ENCODE measurements at regions not wholly inside any gene's neighbourhood (a gene's known extent, or its start where the extent isn't known, plus 50 kb on each side); places are given as distances from the start of the nearest gene placed in this dataset.

DNA sequence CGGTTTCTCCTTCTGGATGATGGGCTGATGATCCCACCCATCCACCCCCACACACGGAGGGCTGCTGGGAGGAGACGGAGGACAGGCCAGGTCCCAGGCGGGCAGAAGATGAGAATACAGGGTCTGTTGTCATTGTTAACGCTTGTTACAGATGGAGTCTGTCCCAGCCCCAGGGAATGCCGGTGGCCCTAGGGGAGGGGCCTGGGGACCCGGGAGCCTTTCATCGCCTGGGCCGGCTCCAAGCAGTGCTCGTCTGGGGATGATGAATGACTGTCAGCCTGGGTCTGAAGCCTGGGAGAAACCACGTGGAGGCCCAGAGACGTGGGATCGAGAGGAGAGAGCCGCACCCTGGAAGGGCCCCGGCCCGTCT is 69.2 kb downstream of the UNCX start:
- TF ChIP-seq, protein P1, sequence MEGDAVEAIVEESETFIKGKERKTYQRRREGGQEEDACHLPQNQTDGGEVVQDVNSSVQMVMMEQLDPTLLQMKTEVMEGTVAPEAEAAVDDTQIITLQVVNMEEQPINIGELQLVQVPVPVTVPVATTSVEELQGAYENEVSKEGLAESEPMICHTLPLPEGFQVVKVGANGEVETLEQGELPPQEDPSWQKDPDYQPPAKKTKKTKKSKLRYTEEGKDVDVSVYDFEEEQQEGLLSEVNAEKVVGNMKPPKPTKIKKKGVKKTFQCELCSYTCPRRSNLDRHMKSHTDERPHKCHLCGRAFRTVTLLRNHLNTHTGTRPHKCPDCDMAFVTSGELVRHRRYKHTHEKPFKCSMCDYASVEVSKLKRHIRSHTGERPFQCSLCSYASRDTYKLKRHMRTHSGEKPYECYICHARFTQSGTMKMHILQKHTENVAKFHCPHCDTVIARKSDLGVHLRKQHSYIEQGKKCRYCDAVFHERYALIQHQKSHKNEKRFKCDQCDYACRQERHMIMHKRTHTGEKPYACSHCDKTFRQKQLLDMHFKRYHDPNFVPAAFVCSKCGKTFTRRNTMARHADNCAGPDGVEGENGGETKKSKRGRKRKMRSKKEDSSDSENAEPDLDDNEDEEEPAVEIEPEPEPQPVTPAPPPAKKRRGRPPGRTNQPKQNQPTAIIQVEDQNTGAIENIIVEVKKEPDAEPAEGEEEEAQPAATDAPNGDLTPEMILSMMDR (tag by site-specific recombination; IDR thresholded peaks at IDR 0.05): no peak
- no peak for TF ChIP-seq ZNF76 (tag by site-specific recombination; IDR thresholded peaks at IDR 0.05; ENCODE audit: borderline replicate concordance, low read depth)
- no peak for TF ChIP-seq KLF16 (tag by site-specific recombination; IDR thresholded peaks at IDR 0.05)
- TF ChIP-seq, protein P2, sequence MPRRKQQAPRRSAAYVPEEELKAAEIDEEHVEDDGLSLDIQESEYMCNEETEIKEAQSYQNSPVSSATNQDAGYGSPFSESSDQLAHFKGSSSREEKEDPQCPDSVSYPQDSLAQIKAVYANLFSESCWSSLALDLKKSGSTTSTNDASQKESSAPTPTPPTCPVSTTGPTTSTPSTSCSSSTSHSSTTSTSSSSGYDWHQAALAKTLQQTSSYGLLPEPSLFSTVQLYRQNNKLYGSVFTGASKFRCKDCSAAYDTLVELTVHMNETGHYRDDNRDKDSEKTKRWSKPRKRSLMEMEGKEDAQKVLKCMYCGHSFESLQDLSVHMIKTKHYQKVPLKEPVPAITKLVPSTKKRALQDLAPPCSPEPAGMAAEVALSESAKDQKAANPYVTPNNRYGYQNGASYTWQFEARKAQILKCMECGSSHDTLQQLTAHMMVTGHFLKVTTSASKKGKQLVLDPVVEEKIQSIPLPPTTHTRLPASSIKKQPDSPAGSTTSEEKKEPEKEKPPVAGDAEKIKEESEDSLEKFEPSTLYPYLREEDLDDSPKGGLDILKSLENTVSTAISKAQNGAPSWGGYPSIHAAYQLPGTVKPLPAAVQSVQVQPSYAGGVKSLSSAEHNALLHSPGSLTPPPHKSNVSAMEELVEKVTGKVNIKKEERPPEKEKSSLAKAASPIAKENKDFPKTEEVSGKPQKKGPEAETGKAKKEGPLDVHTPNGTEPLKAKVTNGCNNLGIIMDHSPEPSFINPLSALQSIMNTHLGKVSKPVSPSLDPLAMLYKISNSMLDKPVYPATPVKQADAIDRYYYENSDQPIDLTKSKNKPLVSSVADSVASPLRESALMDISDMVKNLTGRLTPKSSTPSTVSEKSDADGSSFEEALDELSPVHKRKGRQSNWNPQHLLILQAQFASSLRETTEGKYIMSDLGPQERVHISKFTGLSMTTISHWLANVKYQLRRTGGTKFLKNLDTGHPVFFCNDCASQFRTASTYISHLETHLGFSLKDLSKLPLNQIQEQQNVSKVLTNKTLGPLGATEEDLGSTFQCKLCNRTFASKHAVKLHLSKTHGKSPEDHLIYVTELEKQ (tag by site-specific recombination; IDR thresholded peaks at IDR 0.05; ENCODE audit: borderline replicate concordance): no peak
- TF ChIP-seq YY2 (tag by site-specific recombination; IDR thresholded peaks at IDR 0.05): no peak
- no peak for TF ChIP-seq ZNF433 (tag by site-specific recombination; IDR thresholded peaks at IDR 0.05; ENCODE audit: low read depth)
- no peak for TF ChIP-seq ZNF10 (tag by site-specific recombination; IDR thresholded peaks at IDR 0.05)
- no peak for TF ChIP-seq ZNF366 (tag by site-specific recombination; conservative IDR thresholded peaks at IDR 0.05)
- TF ChIP-seq, protein P3, sequence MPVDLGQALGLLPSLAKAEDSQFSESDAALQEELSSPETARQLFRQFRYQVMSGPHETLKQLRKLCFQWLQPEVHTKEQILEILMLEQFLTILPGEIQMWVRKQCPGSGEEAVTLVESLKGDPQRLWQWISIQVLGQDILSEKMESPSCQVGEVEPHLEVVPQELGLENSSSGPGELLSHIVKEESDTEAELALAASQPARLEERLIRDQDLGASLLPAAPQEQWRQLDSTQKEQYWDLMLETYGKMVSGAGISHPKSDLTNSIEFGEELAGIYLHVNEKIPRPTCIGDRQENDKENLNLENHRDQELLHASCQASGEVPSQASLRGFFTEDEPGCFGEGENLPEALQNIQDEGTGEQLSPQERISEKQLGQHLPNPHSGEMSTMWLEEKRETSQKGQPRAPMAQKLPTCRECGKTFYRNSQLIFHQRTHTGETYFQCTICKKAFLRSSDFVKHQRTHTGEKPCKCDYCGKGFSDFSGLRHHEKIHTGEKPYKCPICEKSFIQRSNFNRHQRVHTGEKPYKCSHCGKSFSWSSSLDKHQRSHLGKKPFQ (tag by site-specific recombination; IDR thresholded peaks at IDR 0.05): no peak
- TF ChIP-seq, protein P4, sequence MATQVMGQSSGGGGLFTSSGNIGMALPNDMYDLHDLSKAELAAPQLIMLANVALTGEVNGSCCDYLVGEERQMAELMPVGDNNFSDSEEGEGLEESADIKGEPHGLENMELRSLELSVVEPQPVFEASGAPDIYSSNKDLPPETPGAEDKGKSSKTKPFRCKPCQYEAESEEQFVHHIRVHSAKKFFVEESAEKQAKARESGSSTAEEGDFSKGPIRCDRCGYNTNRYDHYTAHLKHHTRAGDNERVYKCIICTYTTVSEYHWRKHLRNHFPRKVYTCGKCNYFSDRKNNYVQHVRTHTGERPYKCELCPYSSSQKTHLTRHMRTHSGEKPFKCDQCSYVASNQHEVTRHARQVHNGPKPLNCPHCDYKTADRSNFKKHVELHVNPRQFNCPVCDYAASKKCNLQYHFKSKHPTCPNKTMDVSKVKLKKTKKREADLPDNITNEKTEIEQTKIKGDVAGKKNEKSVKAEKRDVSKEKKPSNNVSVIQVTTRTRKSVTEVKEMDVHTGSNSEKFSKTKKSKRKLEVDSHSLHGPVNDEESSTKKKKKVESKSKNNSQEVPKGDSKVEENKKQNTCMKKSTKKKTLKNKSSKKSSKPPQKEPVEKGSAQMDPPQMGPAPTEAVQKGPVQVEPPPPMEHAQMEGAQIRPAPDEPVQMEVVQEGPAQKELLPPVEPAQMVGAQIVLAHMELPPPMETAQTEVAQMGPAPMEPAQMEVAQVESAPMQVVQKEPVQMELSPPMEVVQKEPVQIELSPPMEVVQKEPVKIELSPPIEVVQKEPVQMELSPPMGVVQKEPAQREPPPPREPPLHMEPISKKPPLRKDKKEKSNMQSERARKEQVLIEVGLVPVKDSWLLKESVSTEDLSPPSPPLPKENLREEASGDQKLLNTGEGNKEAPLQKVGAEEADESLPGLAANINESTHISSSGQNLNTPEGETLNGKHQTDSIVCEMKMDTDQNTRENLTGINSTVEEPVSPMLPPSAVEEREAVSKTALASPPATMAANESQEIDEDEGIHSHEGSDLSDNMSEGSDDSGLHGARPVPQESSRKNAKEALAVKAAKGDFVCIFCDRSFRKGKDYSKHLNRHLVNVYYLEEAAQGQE (tag by site-specific recombination; IDR thresholded peaks at IDR 0.05): no peak
- TF ChIP-seq TCF7L2 (IDR thresholded peaks at IDR 0.05; ENCODE audit: borderline replicate concordance, low read depth, low read length): no peak
- no peak for TF ChIP-seq ZFP37 (tag by site-specific recombination; IDR thresholded peaks at IDR 0.05)
- no peak for TF ChIP-seq ZNF211 (tag by site-specific recombination; IDR thresholded peaks at IDR 0.05; ENCODE audit: low read depth)

Data from HEK293 (cell line).